Endothelial cell of umbilical vein (primary cell): ENCODE measurements at regions not wholly inside any gene's neighbourhood (a gene's known extent, or its start where the extent isn't known, plus 50 kb on each side); places are given as distances from the start of the nearest gene placed in this dataset.
"Not testable (repeated sequence)": the region's sequence is repeated elsewhere in the genome, so short reads cannot be mapped to it uniquely, and the experiment has no call there.

Experiments used
- EZH2 ChIP-seq: IDR thresholded peaks from 2 replicates; pipeline ENCODE4 v1.6.1; 2012; ENCODE audit warnings: borderline replicate concordance, low read depth, mild to moderate bottlenecking, moderate library complexity, low read length, inconsistent platforms; ENCODE audit not compliant: severe bottlenecking
- JUN ChIP-seq: IDR thresholded peaks from 2 replicates; pipeline ENCODE4 v1.6.1; 2011; ENCODE audit warnings: borderline replicate concordance, low read depth; ENCODE audit not compliant: insufficient read length, insufficient read depth
- MYC ChIP-seq: IDR thresholded peaks from one replicate; pipeline ENCODE4 v1.6.1; 2011; ENCODE audit warnings: mild to moderate bottlenecking, low read depth, low read length
- POLR2A ChIP-seq: IDR thresholded peaks from 2 replicates; pipeline ENCODE4 v1.6.1; 2012; ENCODE audit warnings: low read depth, mild to moderate bottlenecking, control low read depth, low read length
- POLR2AphosphoS5 ChIP-seq: IDR thresholded peaks from 2 replicates; pipeline ENCODE4 v1.6.1; 2012; ENCODE audit warnings: low read depth, mild to moderate bottlenecking, control low read depth, low read length, moderate library complexity; ENCODE audit not compliant: insufficient read depth
- TF ChIP-seq, protein P1 (sequence below), 2 donors: IDR thresholded peaks; 1 replicate in 1 of 2; 2 replicates in 1 of 2; pipeline ENCODE4 v1.5.1; 2011; ENCODE audit warnings: low read length in 2 of 2, mild to moderate bottlenecking in 2 of 2, moderate library complexity in 2 of 2, control low read depth in 1 of 2, inconsistent platforms in 1 of 2, low read depth in 1 of 2; ENCODE audit not compliant: insufficient read depth in 1 of 2; ENCODE audit errors: extremely low read depth in 1 of 2
- TF ChIP-seq, protein P2 (sequence below): IDR thresholded peaks from 2 replicates; pipeline ENCODE4 v1.6.1; 2011; ENCODE audit not compliant: insufficient read depth, insufficient read length

DNA sequence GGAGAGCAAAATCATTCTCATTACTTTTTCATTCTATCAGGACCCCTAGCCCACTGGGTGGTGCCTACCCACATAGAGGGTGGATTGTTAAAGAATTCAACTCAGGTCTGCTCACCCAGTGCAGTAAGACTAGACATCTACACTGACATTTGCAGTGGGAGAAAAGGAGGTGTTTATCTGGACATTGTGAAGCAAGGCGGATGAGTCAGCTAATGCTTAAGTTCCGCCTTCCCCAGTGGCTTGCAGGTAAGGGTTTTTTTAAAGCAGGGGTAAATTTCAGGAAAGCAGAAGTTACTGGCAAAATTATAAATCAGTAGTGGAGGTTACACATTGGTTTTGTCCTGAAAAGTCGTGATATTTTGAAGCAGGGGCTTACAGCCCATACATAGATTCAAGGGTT, 359.2 kb upstream of the NPAP1 start:
- TF ChIP-seq, protein P1, sequence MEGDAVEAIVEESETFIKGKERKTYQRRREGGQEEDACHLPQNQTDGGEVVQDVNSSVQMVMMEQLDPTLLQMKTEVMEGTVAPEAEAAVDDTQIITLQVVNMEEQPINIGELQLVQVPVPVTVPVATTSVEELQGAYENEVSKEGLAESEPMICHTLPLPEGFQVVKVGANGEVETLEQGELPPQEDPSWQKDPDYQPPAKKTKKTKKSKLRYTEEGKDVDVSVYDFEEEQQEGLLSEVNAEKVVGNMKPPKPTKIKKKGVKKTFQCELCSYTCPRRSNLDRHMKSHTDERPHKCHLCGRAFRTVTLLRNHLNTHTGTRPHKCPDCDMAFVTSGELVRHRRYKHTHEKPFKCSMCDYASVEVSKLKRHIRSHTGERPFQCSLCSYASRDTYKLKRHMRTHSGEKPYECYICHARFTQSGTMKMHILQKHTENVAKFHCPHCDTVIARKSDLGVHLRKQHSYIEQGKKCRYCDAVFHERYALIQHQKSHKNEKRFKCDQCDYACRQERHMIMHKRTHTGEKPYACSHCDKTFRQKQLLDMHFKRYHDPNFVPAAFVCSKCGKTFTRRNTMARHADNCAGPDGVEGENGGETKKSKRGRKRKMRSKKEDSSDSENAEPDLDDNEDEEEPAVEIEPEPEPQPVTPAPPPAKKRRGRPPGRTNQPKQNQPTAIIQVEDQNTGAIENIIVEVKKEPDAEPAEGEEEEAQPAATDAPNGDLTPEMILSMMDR (IDR thresholded peaks at IDR 0.05; ENCODE audit: extremely low read depth in 1 of 2, insufficient read depth in 1 of 2, low read depth in 1 of 2, low read length in 2 of 2): not testable (repeated sequence)
- not testable (repeated sequence) for TF ChIP-seq POLR2A, EZH2, MYC, POLR2AphosphoS5, JUN
- TF ChIP-seq, protein P2, sequence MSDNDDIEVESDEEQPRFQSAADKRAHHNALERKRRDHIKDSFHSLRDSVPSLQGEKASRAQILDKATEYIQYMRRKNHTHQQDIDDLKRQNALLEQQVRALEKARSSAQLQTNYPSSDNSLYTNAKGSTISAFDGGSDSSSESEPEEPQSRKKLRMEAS: not testable (repeated sequence)
